Left ventricle myocardium inferior (tissue), 1 donor: ENCODE measurements at regions not wholly inside any gene's neighbourhood (a gene's known extent, or its start where the extent isn't known, plus 50 kb on each side); places are given as distances from the start of the nearest gene placed in this dataset.

Experiments used
- DNase-seq: peaks from one replicate; pipeline ENCODE4 v3.0.0-alpha.2; 2020
- H3K27ac ChIP-seq: fragments of 200-600 bp; replicated peaks from 2 replicates; pipeline ENCODE4 v1.8.0; 2021
- H3K27me3 ChIP-seq: fragments of 200-600 bp; 2 replicates; pipeline ENCODE4 v1.8.0; 2021; ENCODE audit warnings: low read depth
- H3K36me3 ChIP-seq: fragments of 200-600 bp; 2 replicates; pipeline ENCODE4 v1.8.0; 2021
- H3K4me1 ChIP-seq: fragments of 200-600 bp; 2 replicates; pipeline ENCODE4 v1.8.0; 2021
- H3K4me3 ChIP-seq: fragments of 200-600 bp; 2 replicates; pipeline ENCODE4 v1.8.0; 2021; ENCODE audit warnings: mild to moderate bottlenecking, moderate library complexity
- H3K9me3 ChIP-seq: fragments of 200-600 bp; replicated peaks from 2 replicates; pipeline ENCODE4 v1.8.0; 2021
- CTCF ChIP-seq: fragments of 200-600 bp; IDR thresholded peaks from 2 replicates; pipeline ENCODE4 v1.8.0; 2021; ENCODE audit warnings: antibody characterized with exemption, mild to moderate bottlenecking, borderline replicate concordance
- intact Hi-C: fragments of 100-400 bp; cut with micrococcal nuclease; formaldehyde crosslinking; loops from one replicate; pipeline ENCODE4 v1.11.0; 2022
- donor health status: DM: no; HTN: yes; CAD: no; lungs with severe emphysema.

DNA sequence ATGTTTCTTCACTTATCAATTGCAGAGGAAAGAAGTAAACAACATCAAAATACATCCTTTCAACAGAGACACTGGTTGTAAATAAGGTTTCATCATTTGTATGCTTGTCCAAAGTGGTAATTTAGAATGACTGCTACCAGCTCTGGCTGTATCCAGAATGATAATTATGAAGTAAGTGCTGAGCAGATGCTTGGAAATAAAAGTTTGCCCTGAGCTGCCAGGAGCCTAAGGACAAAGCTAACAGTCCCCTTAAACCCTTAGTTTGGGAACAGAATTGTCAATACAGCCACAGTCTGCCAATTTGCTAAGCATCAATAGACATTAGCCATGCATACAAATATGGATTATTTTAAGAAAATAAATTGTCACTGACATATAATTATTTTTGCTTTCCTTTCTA lies 147.0 kb upstream of the SLC13A1 start:
- H3K4me3 ChIP-seq: no peak overlapping the region
- H3K4me1 ChIP-seq: no peaks in the 10 kb centered on the region
- H3K27me3 ChIP-seq: no peaks in the 10 kb centered on the region
- no peak for DNase-seq
- intact Hi-C loops: no loop called here
- H3K9me3 ChIP-seq: no peaks in the 10 kb centered on the region
- no peak overlapping the region for H3K27ac ChIP-seq
- H3K36me3 ChIP-seq: no peaks in the 10 kb centered on the region
- no peak for TF ChIP-seq CTCF

DNA sequence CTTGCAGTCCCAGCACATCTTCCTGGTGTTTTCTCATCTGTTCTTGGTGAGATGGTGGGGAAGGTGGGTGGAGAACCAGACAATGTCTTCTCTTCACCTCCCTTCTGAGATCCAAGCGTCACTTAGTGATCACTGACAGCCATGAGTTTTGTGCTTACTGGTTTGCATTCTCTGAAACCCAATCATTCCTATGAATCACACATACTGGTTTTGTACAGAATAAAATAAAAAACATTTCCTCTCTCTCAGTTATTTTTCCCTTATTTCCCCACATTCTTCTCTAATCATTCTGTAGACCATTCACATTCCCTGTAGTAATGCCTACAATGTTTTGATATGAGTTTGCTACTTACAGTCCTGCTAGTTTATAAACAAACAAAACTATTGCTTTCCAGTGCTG lies 143.8 kb upstream of the SLC13A1 start:
- Histone ChIP-seq H3K4me3 (no peak overlapping the region), H3K27ac (no peak overlapping the region), H3K36me3 (no peaks in the 10 kb centered on the region), H3K9me3 (peaks cover 14% of the 10 kb centered on the region), H3K27me3 (no peaks in the 10 kb centered on the region), H3K4me1 (no peaks in the 10 kb centered on the region)
- DNase-seq: no peak
- intact Hi-C loops: no loop called here
- no peak for TF ChIP-seq CTCF

- Histone ChIP-seq H3K27ac (no peak overlapping the region), H3K4me1 (no peaks in the 10 kb centered on the region), H3K36me3 (no peaks in the 10 kb centered on the region), H3K9me3 (peaks cover 14% of the 10 kb centered on the region), H3K4me3 (no peak overlapping the region), H3K27me3 (no peaks in the 10 kb centered on the region)
- no peak for TF ChIP-seq CTCF
- intact Hi-C loops: no loop called here
- no peak for DNase-seq
Observed at GRCh38 chr7:123341102-123341501, 141.3 kb upstream of the SLC13A1 start.

GRCh38 chr7:123338688-123339087 lies 138.9 kb upstream of the SLC13A1 start:
- Histone ChIP-seq H3K9me3 (peaks cover 16% of the 10 kb centered on the region), H3K27me3 (no peaks in the 10 kb centered on the region), H3K36me3 (no peaks in the 10 kb centered on the region), H3K27ac (no peak overlapping the region), H3K4me3 (no peak overlapping the region), H3K4me1 (no peaks in the 10 kb centered on the region)
- TF ChIP-seq CTCF: no peak
- no peak for DNase-seq
- intact Hi-C loops: no loop called here

DNA sequence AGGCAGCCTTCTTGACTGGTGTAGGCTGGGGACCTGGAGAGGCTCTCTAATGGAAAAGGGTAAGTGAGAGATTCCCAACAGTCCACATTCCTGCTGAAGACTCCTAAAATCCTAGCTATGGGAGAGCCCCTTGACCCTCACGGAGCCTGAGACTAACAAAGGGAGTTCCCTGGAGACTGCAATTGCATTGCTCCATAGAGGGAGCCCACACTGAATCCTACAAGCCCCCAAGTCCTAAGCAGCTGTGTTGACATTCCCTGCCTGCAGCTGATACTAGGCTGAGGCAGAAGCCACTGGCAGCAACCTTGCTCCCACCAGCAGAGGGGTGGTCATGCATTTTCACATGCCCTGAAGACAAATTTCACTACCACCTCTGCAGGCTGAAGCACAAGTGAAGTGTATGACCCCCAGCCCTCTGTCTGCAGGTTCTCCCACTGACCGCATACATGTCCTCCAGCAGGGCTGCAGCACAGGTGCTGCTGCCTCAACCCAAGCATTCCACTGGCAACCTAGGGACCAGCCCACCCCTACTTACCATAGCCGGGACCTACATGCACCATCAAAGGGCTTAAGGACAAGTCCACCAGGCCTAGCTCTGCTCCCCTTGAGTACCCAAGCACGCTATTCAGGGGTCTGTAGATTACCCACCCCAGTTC lies 130.3 kb upstream of the SLC13A1 start:
- Histone ChIP-seq H3K9me3 (peaks cover 33% of the 10 kb centered on the region), H3K4me1 (no peaks in the 10 kb centered on the region), H3K27ac (no peak overlapping the region), H3K27me3 (no peaks in the 10 kb centered on the region), H3K4me3 (no peak overlapping the region), H3K36me3 (no peaks in the 10 kb centered on the region)
- intact Hi-C loops: no loop called here
- no peak for DNase-seq
- no peak for TF ChIP-seq CTCF
